ENCODE measurements at regions not wholly inside any gene's neighbourhood (a gene's known extent, or its start where the extent isn't known, plus 50 kb on each side); places are given as distances from the start of the nearest gene placed in this dataset.

DNA sequence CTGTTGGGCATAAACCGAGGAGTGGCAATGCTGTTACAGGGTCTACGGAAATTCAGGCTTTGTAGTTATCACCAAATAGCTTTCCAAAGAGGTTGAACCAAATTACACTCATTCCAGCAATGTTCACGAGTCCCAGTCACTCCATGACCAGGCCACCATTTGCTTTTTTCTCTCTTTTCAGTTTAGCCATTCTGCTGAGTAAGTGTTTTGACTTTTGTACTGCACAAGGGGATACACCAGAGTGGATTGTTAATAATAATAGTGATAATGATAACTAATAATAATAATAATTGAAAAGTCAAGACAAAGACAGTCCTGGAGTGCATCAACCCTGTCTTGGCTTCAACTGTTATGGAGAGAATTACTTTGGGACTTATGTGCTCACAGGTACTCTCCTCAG is 343.5 kb downstream of the AACS start:
- ChIA-PET POLR2A (ENCODE audit: unreplicated experiment) (no interaction called here), CTCF (no interaction called here)
- H3K27ac ChIP-seq (ENCODE audit: low read length) = no peak overlapping the region
- no peak overlapping the region for H3K4me3 ChIP-seq (ENCODE audit: low read length)
- TF ChIP-seq EZH2phosphoT487 (IDR thresholded peaks at IDR 0.05; ENCODE audit: borderline replicate concordance, low read length) (no peak), EZH2 (IDR thresholded peaks at IDR 0.05; ENCODE audit: low read length, unreplicated experiment) (no peak)
- TF ChIP-seq, protein P1, sequence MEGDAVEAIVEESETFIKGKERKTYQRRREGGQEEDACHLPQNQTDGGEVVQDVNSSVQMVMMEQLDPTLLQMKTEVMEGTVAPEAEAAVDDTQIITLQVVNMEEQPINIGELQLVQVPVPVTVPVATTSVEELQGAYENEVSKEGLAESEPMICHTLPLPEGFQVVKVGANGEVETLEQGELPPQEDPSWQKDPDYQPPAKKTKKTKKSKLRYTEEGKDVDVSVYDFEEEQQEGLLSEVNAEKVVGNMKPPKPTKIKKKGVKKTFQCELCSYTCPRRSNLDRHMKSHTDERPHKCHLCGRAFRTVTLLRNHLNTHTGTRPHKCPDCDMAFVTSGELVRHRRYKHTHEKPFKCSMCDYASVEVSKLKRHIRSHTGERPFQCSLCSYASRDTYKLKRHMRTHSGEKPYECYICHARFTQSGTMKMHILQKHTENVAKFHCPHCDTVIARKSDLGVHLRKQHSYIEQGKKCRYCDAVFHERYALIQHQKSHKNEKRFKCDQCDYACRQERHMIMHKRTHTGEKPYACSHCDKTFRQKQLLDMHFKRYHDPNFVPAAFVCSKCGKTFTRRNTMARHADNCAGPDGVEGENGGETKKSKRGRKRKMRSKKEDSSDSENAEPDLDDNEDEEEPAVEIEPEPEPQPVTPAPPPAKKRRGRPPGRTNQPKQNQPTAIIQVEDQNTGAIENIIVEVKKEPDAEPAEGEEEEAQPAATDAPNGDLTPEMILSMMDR (conservative IDR thresholded peaks at IDR 0.05; ENCODE audit: low read depth, low read length) = no peak
- no peak overlapping the region for H3K4me2 ChIP-seq (ENCODE audit: low read length)
- H3K4me1 ChIP-seq (ENCODE audit: insufficient read depth, low read length) = no peaks in the 10 kb centered on the region
- no peaks in the 10 kb centered on the region for H4K20me1 ChIP-seq (ENCODE audit: low read length)
- peaks cover 18% of the 10 kb centered on the region; the same call in 1 of the 2 replicates for H3K27me3 ChIP-seq (ENCODE audit: low read length)
- intact Hi-C loops (cut with micrococcal nuclease) = no loop called here
- DNase-seq = no peak
- no peak overlapping the region for H3K9ac ChIP-seq (ENCODE audit: low read length)
- no peak overlapping the region for H2AFZ ChIP-seq (ENCODE audit: low read length)
- H3K9me2 ChIP-seq (replicated peaks; ENCODE audit: low read length) = no peaks in the 10 kb centered on the region
- H3K9me3 ChIP-seq (ENCODE audit: low read length) = no peaks in the 10 kb centered on the region
- no peak for ATAC-seq
- H3K79me2 ChIP-seq (ENCODE audit: low read length) = no peaks in the 10 kb centered on the region
- no TSS peak for BruUV-seq (replicated peaks)
- no peaks in the 10 kb centered on the region for H3K36me3 ChIP-seq (ENCODE audit: low read depth, low read length)
- H3F3A ChIP-seq (ENCODE audit: low read length, unreplicated experiment) = no peaks in the 10 kb centered on the region

DNA sequence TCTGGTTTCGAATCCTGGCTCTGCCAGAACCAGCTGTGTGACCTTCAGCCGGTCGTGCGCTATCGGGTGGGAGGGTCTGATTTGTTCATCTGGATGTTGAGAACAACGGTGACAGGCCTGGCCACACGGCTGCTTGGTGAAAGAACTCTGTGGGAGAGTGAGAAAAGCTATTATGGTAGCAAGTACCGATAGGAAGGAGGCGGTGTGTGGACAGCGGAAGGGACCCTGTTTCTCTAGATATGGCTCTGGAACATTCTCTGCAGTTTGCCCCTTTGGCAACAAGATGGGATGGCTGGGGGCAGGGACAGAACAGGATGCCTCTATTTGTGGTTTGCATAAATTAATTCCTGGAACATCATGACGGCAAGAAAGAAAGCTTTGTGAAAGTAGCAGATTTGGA is 347.3 kb downstream of the AACS start:
- intact Hi-C loops (cut with micrococcal nuclease) = no loop called here
- ChIA-PET POLR2A (ENCODE audit: unreplicated experiment) (no interaction called here), CTCF (no interaction called here)
- H3K27ac ChIP-seq (ENCODE audit: low read length) = no peak overlapping the region
- no peak overlapping the region for H2AFZ ChIP-seq (ENCODE audit: low read length)
- ATAC-seq (no peak), DNase-seq (no peak)
- H3K4me1 ChIP-seq (ENCODE audit: insufficient read depth, low read length) = no peaks in the 10 kb centered on the region
- H4K20me1 ChIP-seq (ENCODE audit: low read length) = no peaks in the 10 kb centered on the region
- H3K36me3 ChIP-seq (ENCODE audit: low read depth, low read length) = no peaks in the 10 kb centered on the region
- H3K4me3 ChIP-seq (ENCODE audit: low read length) = no peak overlapping the region
- no peaks in the 10 kb centered on the region for H3K9me2 ChIP-seq (replicated peaks; ENCODE audit: low read length)
- no peaks in the 10 kb centered on the region for H3K79me2 ChIP-seq (ENCODE audit: low read length)
- no peak overlapping the region for H3K4me2 ChIP-seq (ENCODE audit: low read length)
- no TSS peak for BruUV-seq (replicated peaks)
- TF ChIP-seq EZH2phosphoT487 (IDR thresholded peaks at IDR 0.05; ENCODE audit: borderline replicate concordance, low read length) (no peak), EZH2 (IDR thresholded peaks at IDR 0.05; ENCODE audit: low read length, unreplicated experiment) (no peak)
- TF ChIP-seq, protein P1 (conservative IDR thresholded peaks at IDR 0.05; ENCODE audit: low read depth, low read length) = no peak
- no peak overlapping the region for H3K9ac ChIP-seq (ENCODE audit: low read length)
- H3K9me3 ChIP-seq (ENCODE audit: low read length) = no peaks in the 10 kb centered on the region
- no peaks in the 10 kb centered on the region for H3F3A ChIP-seq (ENCODE audit: low read length, unreplicated experiment)
- H3K27me3 ChIP-seq (ENCODE audit: low read length) = peaks cover 38% of the 10 kb centered on the region

DNA sequence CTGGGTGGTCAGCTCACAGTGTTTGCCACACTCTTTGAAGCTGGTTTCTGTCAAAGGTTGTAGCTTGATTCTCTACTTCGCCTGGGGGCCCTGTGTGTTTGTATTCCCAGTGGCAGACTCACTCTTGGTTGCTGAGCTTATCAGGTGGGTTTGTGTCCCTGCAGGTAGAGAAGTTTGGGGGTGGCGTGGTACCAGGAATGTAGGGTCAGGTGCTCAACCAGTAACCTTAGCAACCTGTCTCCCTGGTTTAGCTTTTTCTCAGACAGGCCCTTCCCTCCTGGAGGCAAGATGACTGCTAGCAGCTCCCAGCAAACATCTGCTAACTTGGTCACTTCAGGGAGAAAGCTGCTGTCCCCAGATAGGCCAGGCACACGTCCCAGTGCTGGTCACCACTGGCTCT is 352.2 kb downstream of the AACS start:
- no peak overlapping the region for H3K27ac ChIP-seq (ENCODE audit: low read length)
- TF ChIP-seq, protein P1 (conservative IDR thresholded peaks at IDR 0.05; ENCODE audit: low read depth, low read length) = no peak
- TF ChIP-seq EZH2 (IDR thresholded peaks at IDR 0.05; ENCODE audit: low read length, unreplicated experiment) (no peak), EZH2phosphoT487 (IDR thresholded peaks at IDR 0.05; ENCODE audit: borderline replicate concordance, low read length) (no peak)
- DNase-seq = no peak
- no peak overlapping the region for H3K9ac ChIP-seq (ENCODE audit: low read length)
- H2AFZ ChIP-seq (ENCODE audit: low read length) = no peak overlapping the region
- H3K27me3 ChIP-seq (ENCODE audit: low read length) = peaks cover 56% of the 10 kb centered on the region
- H4K20me1 ChIP-seq (ENCODE audit: low read length) = no peaks in the 10 kb centered on the region
- no peaks in the 10 kb centered on the region for H3K4me1 ChIP-seq (ENCODE audit: insufficient read depth, low read length)
- no peak overlapping the region for H3K4me2 ChIP-seq (ENCODE audit: low read length)
- intact Hi-C loops (cut with micrococcal nuclease) = no loop called here
- no peaks in the 10 kb centered on the region for H3F3A ChIP-seq (ENCODE audit: low read length, unreplicated experiment)
- CTCF ChIA-PET = no interaction called here
- no peaks in the 10 kb centered on the region for H3K79me2 ChIP-seq (ENCODE audit: low read length)
- no peak overlapping the region for H3K4me3 ChIP-seq (ENCODE audit: low read length)
- BruUV-seq (replicated peaks) = no TSS peak
- no peak for ATAC-seq
- H3K36me3 ChIP-seq (ENCODE audit: low read depth, low read length) = no peaks in the 10 kb centered on the region
- no peaks in the 10 kb centered on the region for H3K9me2 ChIP-seq (replicated peaks; ENCODE audit: low read length)
- POLR2A ChIA-PET (ENCODE audit: unreplicated experiment) = no interaction called here
- no peaks in the 10 kb centered on the region for H3K9me3 ChIP-seq (ENCODE audit: low read length)

All from PC-3 (cell line).